NCI-H187 (cell line): ENCODE measurements at regions not wholly inside any gene's neighbourhood (a gene's known extent, or its start where the extent isn't known, plus 50 kb on each side); places are given as distances from the start of the nearest gene placed in this dataset.

Experiments
- DNase-seq, 2 experiments: peaks; one replicate each; lab custom pipeline; 2025; lab: John Stamatoyannopoulos, UW

- no peak for DNase-seq
Measured at GRCh38 chr14:103207388-103208072, 84.3 kb downstream of the TNFAIP2 start.

GRCh38 chr14:103209054-103209453, 85.8 kb downstream of the TNFAIP2 start:
- no peak for DNase-seq

- DNase-seq, result no peak
Measured at GRCh38 chr14:103209506-103209905, 86.2 kb downstream of the TNFAIP2 start.

- no peak for DNase-seq
Measured at GRCh38 chr14:103213331-103213730, 90.1 kb downstream of the TNFAIP2 start.

- no peak for DNase-seq
Measured at GRCh38 chr14:103214461-103214958, 91.2 kb downstream of the TNFAIP2 start.

- DNase-seq, result no peak
Measured at GRCh38 chr14:103216399-103216798, 93.1 kb downstream of the TNFAIP2 start.

GRCh38 chr14:103216857-103217256, 93.6 kb downstream of the TNFAIP2 start:
- DNase-seq, result no peak

GRCh38 chr14:103217538-103217937, 94.3 kb downstream of the TNFAIP2 start:
- DNase-seq, result no peak

- DNase-seq, result no peak
Measured at GRCh38 chr14:103220134-103220981, 97.1 kb downstream of the TNFAIP2 start.

- no peak for DNase-seq
Measured at GRCh38 chr14:103220982-103221641, 97.9 kb downstream of the TNFAIP2 start.

GRCh38 chr14:103221781-103222358, 98.6 kb downstream of the TNFAIP2 start:
- no peak for DNase-seq

GRCh38 chr14:103223818-103224352, 100.6 kb downstream of the TNFAIP2 start:
- DNase-seq, result no peak

GRCh38 chr14:103225062-103225461, 101.8 kb downstream of the TNFAIP2 start:
- no peak for DNase-seq

- no peak for DNase-seq
Measured at GRCh38 chr14:103225476-103225875, 102.2 kb downstream of the TNFAIP2 start.

- DNase-seq, result no peak
Measured at GRCh38 chr14:103227094-103227768, 104.0 kb downstream of the TNFAIP2 start.

GRCh38 chr14:103228076-103228806, 105.0 kb downstream of the TNFAIP2 start:
- DNase-seq, result no peak

- no peak for DNase-seq
Measured at GRCh38 chr14:103228866-103229265, 105.2 kb upstream of the EIF5 start.

GRCh38 chr14:103230021-103230420, 104.0 kb upstream of the EIF5 start:
- no peak for DNase-seq

- no peak for DNase-seq
Measured at GRCh38 chr14:103230658-103231334, 103.2 kb upstream of the EIF5 start.

GRCh38 chr14:103231376-103232019, 102.5 kb upstream of the EIF5 start:
- DNase-seq, result no peak
